Duodenal mucosa (tissue), 2 donors: ENCODE measurements at regions not wholly inside any gene's neighbourhood (a gene's known extent, or its start where the extent isn't known, plus 50 kb on each side); places are given as distances from the start of the nearest gene placed in this dataset.

Experiments
- H3K27ac ChIP-seq: one replicate; pipeline ENCODE4 v1.7.0; 2013; ENCODE audit warnings: low read depth, low read length
- H3K27me3 ChIP-seq, 2 donors: one replicate each; pipeline ENCODE4 v1.7.0; 2013; ENCODE audit warnings: low read length in 2 of 2, control low read depth in 1 of 2; ENCODE audit not compliant: insufficient read depth in 2 of 2, control insufficient read depth in 1 of 2
- H3K36me3 ChIP-seq, 2 donors: one replicate each; pipeline ENCODE4 v1.7.0; 2013; ENCODE audit warnings: low read length in 2 of 2, control low read depth in 1 of 2; ENCODE audit not compliant: insufficient read depth in 2 of 2, control insufficient read depth in 1 of 2
- H3K4me1 ChIP-seq, 2 donors: one replicate each; pipeline ENCODE4 v1.7.0; 2013; ENCODE audit warnings: low read length in 2 of 2, control low read depth in 1 of 2; ENCODE audit not compliant: insufficient read depth in 2 of 2, control insufficient read depth in 1 of 2
- H3K4me3 ChIP-seq, 2 donors: one replicate each; pipeline ENCODE4 v1.7.0; 2013; ENCODE audit warnings: low read length in 2 of 2, low read depth in 1 of 2
- H3K9ac ChIP-seq, 2 donors: one replicate each; pipeline ENCODE4 v1.7.0; 2013; ENCODE audit warnings: low read length in 2 of 2, low read depth in 1 of 2
- H3K9me3 ChIP-seq, 2 donors: one replicate each; pipeline ENCODE4 v1.7.0; 2013; ENCODE audit warnings: low read length in 2 of 2, control low read depth in 1 of 2; ENCODE audit not compliant: control insufficient read depth in 1 of 2

DNA sequence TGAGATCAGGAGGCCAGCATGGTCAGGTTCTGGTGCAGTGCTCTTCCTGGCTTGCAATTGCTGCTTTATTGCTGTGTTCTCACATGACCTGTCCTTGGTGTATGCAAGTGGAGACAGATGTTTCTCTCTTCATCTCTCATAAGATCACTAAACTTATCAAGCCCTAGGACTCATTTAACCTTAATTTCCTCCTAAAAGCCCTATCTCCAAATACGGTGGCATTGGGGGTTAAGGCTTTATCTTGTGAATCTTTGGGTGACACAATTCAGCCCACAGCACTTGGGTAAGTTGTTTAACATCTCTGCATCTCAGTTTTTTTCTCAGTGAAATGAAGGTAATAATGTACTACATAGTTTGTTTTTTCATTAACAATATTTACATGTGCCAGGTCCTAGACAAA is 152.4 kb downstream of the RWDD3 start:
- no peaks in the 10 kb centered on the region for H3K27me3 ChIP-seq
- no peaks in the 10 kb centered on the region for H3K36me3 ChIP-seq

GRCh38 chr1:95386915-95387314 is 152.9 kb downstream of the RWDD3 start:
- H3K4me3 ChIP-seq: no peak overlapping the region
- H3K4me1 ChIP-seq: no peaks in the 10 kb centered on the region
- no peak overlapping the region for H3K27ac ChIP-seq
- H3K27me3 ChIP-seq: no peaks in the 10 kb centered on the region
- H3K9me3 ChIP-seq: no peaks in the 10 kb centered on the region
- no peaks in the 10 kb centered on the region for H3K36me3 ChIP-seq
- H3K9ac ChIP-seq: no peak overlapping the region

More for the DNA sequence above, 152.4 kb downstream of the RWDD3 start:
- Histone ChIP-seq H3K4me3 (no peak overlapping the region), H3K27ac (no peak overlapping the region), H3K9me3 (no peaks in the 10 kb centered on the region), H3K9ac (no peak overlapping the region), H3K4me1 (no peaks in the 10 kb centered on the region)

GRCh38 chr1:95388031-95388430 is 154.0 kb downstream of the RWDD3 start:
- Histone ChIP-seq H3K9me3 (no peaks in the 10 kb centered on the region), H3K27ac (no peak overlapping the region), H3K36me3 (no peaks in the 10 kb centered on the region), H3K27me3 (no peaks in the 10 kb centered on the region), H3K9ac (no peak overlapping the region), H3K4me1 (no peaks in the 10 kb centered on the region), H3K4me3 (no peak overlapping the region)

GRCh38 chr1:95393434-95393833 is 159.4 kb downstream of the RWDD3 start:
- H3K4me1 ChIP-seq: no peaks in the 10 kb centered on the region
- H3K9me3 ChIP-seq: no peaks in the 10 kb centered on the region
- H3K27ac ChIP-seq: no peak overlapping the region
- H3K9ac ChIP-seq: no peak overlapping the region
- H3K4me3 ChIP-seq: no peak overlapping the region
- H3K27me3 ChIP-seq: no peaks in the 10 kb centered on the region
- no peaks in the 10 kb centered on the region for H3K36me3 ChIP-seq

DNA sequence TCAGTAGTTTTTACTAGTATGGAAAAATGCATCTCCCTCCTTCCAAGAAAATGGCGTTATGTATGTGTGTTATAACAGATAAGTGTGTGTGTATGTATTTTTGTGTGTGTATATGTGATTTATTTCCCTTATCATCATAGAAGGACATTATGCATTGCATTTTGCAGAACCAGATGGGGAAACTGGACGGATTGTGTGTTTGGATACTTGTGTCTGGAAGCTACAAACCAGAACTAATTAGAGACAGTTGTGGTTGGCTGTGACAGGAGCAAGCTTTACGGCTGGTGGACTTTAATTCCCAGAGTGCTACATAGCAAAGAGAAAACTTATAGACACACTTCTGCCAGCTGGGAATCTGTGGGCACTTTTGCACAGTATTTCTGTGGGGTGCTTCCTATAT is 162.5 kb downstream of the RWDD3 start:
- no peak overlapping the region for H3K9ac ChIP-seq
- no peak overlapping the region for H3K4me3 ChIP-seq
- no peaks in the 10 kb centered on the region for H3K4me1 ChIP-seq
- no peaks in the 10 kb centered on the region for H3K9me3 ChIP-seq
- H3K27ac ChIP-seq: no peak overlapping the region
- no peaks in the 10 kb centered on the region for H3K27me3 ChIP-seq
- H3K36me3 ChIP-seq: no peaks in the 10 kb centered on the region

GRCh38 chr1:95402780-95403179 is 168.8 kb downstream of the RWDD3 start:
- Histone ChIP-seq H3K27me3 (peaks cover 0 to 4% of the 10 kb centered on the region in 2 donors), H3K27ac (no peak overlapping the region), H3K4me3 (no peak overlapping the region), H3K9ac (no peak overlapping the region), H3K36me3 (no peaks in the 10 kb centered on the region), H3K9me3 (no peaks in the 10 kb centered on the region), H3K4me1 (no peaks in the 10 kb centered on the region)

GRCh38 chr1:95406279-95406678 is 172.3 kb downstream of the RWDD3 start:
- H3K27ac ChIP-seq: no peak overlapping the region
- H3K27me3 ChIP-seq: peaks cover 0 to 4% of the 10 kb centered on the region in 2 donors
- H3K36me3 ChIP-seq: no peaks in the 10 kb centered on the region
- H3K9ac ChIP-seq: no peak overlapping the region
- H3K4me3 ChIP-seq: no peak overlapping the region
- H3K4me1 ChIP-seq: no peaks in the 10 kb centered on the region
- H3K9me3 ChIP-seq: no peaks in the 10 kb centered on the region

GRCh38 chr1:95407131-95407885 is 173.3 kb downstream of the RWDD3 start:
- Histone ChIP-seq H3K9ac (no peak overlapping the region), H3K4me1 (no peaks in the 10 kb centered on the region), H3K9me3 (no peaks in the 10 kb centered on the region), H3K36me3 (no peaks in the 10 kb centered on the region), H3K27ac (no peak overlapping the region), H3K27me3 (peaks cover 0 to 4% of the 10 kb centered on the region in 2 donors), H3K4me3 (no peak overlapping the region)

DNA sequence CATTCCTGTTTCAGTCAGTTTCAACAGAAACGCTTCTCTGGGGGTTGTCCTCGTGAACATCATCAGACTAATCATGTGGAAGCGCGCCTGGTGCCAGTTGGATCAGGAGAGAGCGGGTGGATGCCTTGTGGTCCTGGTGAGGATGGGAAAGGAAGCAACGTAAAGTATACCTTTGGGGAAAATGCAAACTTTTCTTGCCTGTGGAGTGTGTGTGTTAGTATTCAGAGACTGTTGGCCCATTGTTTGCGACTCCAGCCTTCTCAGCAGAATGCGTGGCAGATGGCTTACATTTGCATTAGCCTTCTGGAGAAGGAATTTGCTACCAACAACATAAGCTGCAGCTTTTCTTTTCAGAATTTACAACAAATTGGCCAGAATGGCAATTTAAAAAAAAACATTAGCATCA is 173.9 kb downstream of the RWDD3 start:
- H3K4me3 ChIP-seq: no peak overlapping the region
- H3K27ac ChIP-seq: no peak overlapping the region
- peaks cover 0 to 4% of the 10 kb centered on the region in 2 donors for H3K27me3 ChIP-seq
- H3K36me3 ChIP-seq: no peaks in the 10 kb centered on the region
- H3K9ac ChIP-seq: no peak overlapping the region
- H3K4me1 ChIP-seq: no peaks in the 10 kb centered on the region
- no peaks in the 10 kb centered on the region for H3K9me3 ChIP-seq

- H3K27me3 ChIP-seq: peaks cover 0 to 4% of the 10 kb centered on the region in 2 donors
- no peaks in the 10 kb centered on the region for H3K36me3 ChIP-seq
- no peak overlapping the region for H3K4me3 ChIP-seq
- H3K9me3 ChIP-seq: no peaks in the 10 kb centered on the region
- no peak overlapping the region for H3K9ac ChIP-seq
- H3K27ac ChIP-seq: no peak overlapping the region
- H3K4me1 ChIP-seq: no peaks in the 10 kb centered on the region
These were observed 174.6 kb downstream of the RWDD3 start for GRCh38 chr1:95408507-95409136.
